ENCODE measurements at regions not wholly inside any gene's neighbourhood (a gene's known extent, or its start where the extent isn't known, plus 50 kb on each side); places are given as distances from the start of the nearest gene placed in this dataset.

GRCh38 chrX:129235903-129236302, 287.4 kb downstream of the SMARCA1 start:
- no peak overlapping the region for H4K91ac ChIP-seq (ENCODE audit: insufficient read length, low read depth, low read length)
- no peaks in the 10 kb centered on the region for H3K27me3 ChIP-seq (ENCODE audit: insufficient read depth, low read length)
- no peak overlapping the region for H2BK5ac ChIP-seq (ENCODE audit: insufficient read length, low read length)
- H3K9me3 ChIP-seq (ENCODE audit: control insufficient read depth, low read depth, low read length), result peaks cover 9% of the 10 kb centered on the region
- H2AFZ ChIP-seq (ENCODE audit: low read length), result no peak overlapping the region
- no peak overlapping the region for H3K4me2 ChIP-seq (ENCODE audit: insufficient read depth, insufficient read length, low read length)
- H3K23me2 ChIP-seq (ENCODE audit: insufficient read length, low read depth, low read length, poor library complexity, severe bottlenecking), result no peaks in the 10 kb centered on the region
- no peak overlapping the region for H3T11ph ChIP-seq (ENCODE audit: low read length)
- no peak overlapping the region for H3K4ac ChIP-seq (ENCODE audit: low read depth, low read length)
- H3K9ac ChIP-seq (ENCODE audit: extremely low read depth, insufficient read length, low read length), result no peak overlapping the region
- H3K4me1 Mint-ChIP-seq, result 0 out of 4 replicates have a peak, but pooled peaks cover 5% of the 10 kb centered on the region in 2 experiments
- no CpG with 5 or more reads among the region's 1 CpG for WGBS (ENCODE audit: extremely low coverage, insufficient read length, low lambda C conversion rate)
- H3K4me3 Mint-ChIP-seq, result no peak overlapping the region
- no peaks in the 10 kb centered on the region for H3K27me3 Mint-ChIP-seq (ENCODE audit: low read depth)
- H3K14ac ChIP-seq (ENCODE audit: insufficient read depth, low read length), result no peak overlapping the region
- peaks cover 10 to 11% of the 10 kb centered on the region in 2 experiments for H3K9me3 Mint-ChIP-seq
- H2BK12ac ChIP-seq (ENCODE audit: insufficient read length, low read depth, low read length), result no peak overlapping the region
- no peak overlapping the region for H3K56ac ChIP-seq (ENCODE audit: insufficient read length, low read depth, low read length)
- no peak overlapping the region for H2AK5ac ChIP-seq (ENCODE audit: insufficient read length, low read length)
- no peaks in the 10 kb centered on the region for H3K79me2 ChIP-seq (ENCODE audit: insufficient read depth, low read length)
- no peak overlapping the region for H2BK20ac ChIP-seq (ENCODE audit: low read depth, low read length, poor library complexity, severe bottlenecking)
- peaks cover 5 to 8% (median 8%) of the 10 kb centered on the region in 3 experiments; a peak in 3 of 7 replicates for H3K36me3 Mint-ChIP-seq (ENCODE audit: insufficient read depth in 1 of 3, low read depth in 3 of 3)
- H2BK15ac ChIP-seq (ENCODE audit: low read depth, low read length), result no peak overlapping the region
- no peak overlapping the region for H2BK120ac ChIP-seq (ENCODE audit: low read depth, low read length, poor library complexity, severe bottlenecking)
- H3K23ac ChIP-seq (ENCODE audit: insufficient read length, low read depth, low read length), result no peak overlapping the region
- no peak overlapping the region for H4K8ac ChIP-seq (replicated peaks; ENCODE audit: insufficient read length, low read depth, low read length)
- TF ChIP-seq CTCF (conservative IDR thresholded peaks at IDR 0.05), result peak; percentile 61
- H3K27ac ChIP-seq (ENCODE audit: insufficient read length, low read depth, low read length), result no peak overlapping the region
- no peak overlapping the region for H3K18ac ChIP-seq (ENCODE audit: insufficient read length, low read depth, low read length)
- no peak overlapping the region for H4K5ac ChIP-seq (ENCODE audit: insufficient read length, low read depth, low read length)
- no peaks in the 10 kb centered on the region for H4K20me1 ChIP-seq (ENCODE audit: control insufficient read depth, insufficient read depth, insufficient read length)
- H3K79me1 ChIP-seq (ENCODE audit: insufficient read depth, low read depth, low read length, poor library complexity, severe bottlenecking), result no peaks in the 10 kb centered on the region
- no peaks in the 10 kb centered on the region for H3K4me1 ChIP-seq (ENCODE audit: insufficient read depth, low read length)
- H3K27ac Mint-ChIP-seq, result no peak overlapping the region
- no peak for DNase-seq

All from H9 (cell line).